Skeletal muscle tissue (tissue), 3 donors: ENCODE measurements at regions not wholly inside any gene's neighbourhood (a gene's known extent, or its start where the extent isn't known, plus 50 kb on each side); places are given as distances from the start of the nearest gene placed in this dataset.

ENCODE experiments used
- H3K27ac ChIP-seq: one replicate; pipeline ENCODE4 v1.7.0; 2013; ENCODE audit warnings: mild to moderate bottlenecking, low read depth, low read length, inconsistent platforms
- H3K27me3 ChIP-seq, 3 donors: one replicate each; pipeline ENCODE4 v1.7.0; 2013; ENCODE audit warnings: low read length in 3 of 3; ENCODE audit not compliant: control insufficient read depth in 3 of 3, insufficient read depth in 3 of 3
- H3K36me3 ChIP-seq, 3 donors: one replicate each; pipeline ENCODE4 v1.7.0; 2013; ENCODE audit warnings: low read length in 3 of 3; ENCODE audit not compliant: control insufficient read depth in 3 of 3, insufficient read depth in 3 of 3
- H3K4me1 ChIP-seq, 3 donors: one replicate each; pipeline ENCODE4 v1.7.0; 2013; ENCODE audit warnings: low read length in 3 of 3, mild to moderate bottlenecking in 3 of 3; ENCODE audit not compliant: control insufficient read depth in 3 of 3, insufficient read depth in 3 of 3
- H3K4me3 ChIP-seq, 3 donors: one replicate each; pipeline ENCODE4 v1.7.0; 2013; ENCODE audit warnings: low read length in 3 of 3
- H3K9ac ChIP-seq, 3 donors: one replicate each; pipeline ENCODE4 v1.7.0; 2013; ENCODE audit warnings: low read length in 3 of 3, mild to moderate bottlenecking in 3 of 3, moderate library complexity in 2 of 3, low read depth in 1 of 3
- H3K9me3 ChIP-seq, 3 donors: one replicate each; pipeline ENCODE4 v1.7.0; 2013; ENCODE audit warnings: low read length in 3 of 3; ENCODE audit not compliant: control insufficient read depth in 3 of 3
- donor health status: Osteomylitis.

- no peaks in the 10 kb centered on the region for H3K27me3 ChIP-seq
- H3K4me3 ChIP-seq = no peak overlapping the region
- no peak overlapping the region for H3K9ac ChIP-seq
- peaks cover 0 to 4% (median 0%) of the 10 kb centered on the region in 3 donors for H3K36me3 ChIP-seq
- no peak overlapping the region for H3K27ac ChIP-seq
- no peaks in the 10 kb centered on the region for H3K4me1 ChIP-seq
- H3K9me3 ChIP-seq = no peaks in the 10 kb centered on the region
Observed at GRCh38 chr7:86925221-86925620, 134.2 kb downstream of the ELAPOR2 start.

GRCh38 chr7:86923527-86923926, 135.9 kb downstream of the ELAPOR2 start:
- H3K9ac ChIP-seq = no peak overlapping the region
- H3K27me3 ChIP-seq = no peaks in the 10 kb centered on the region
- peaks cover 0 to 4% (median 0%) of the 10 kb centered on the region in 3 donors for H3K36me3 ChIP-seq
- no peak overlapping the region for H3K4me3 ChIP-seq
- no peaks in the 10 kb centered on the region for H3K4me1 ChIP-seq
- H3K27ac ChIP-seq = no peak overlapping the region
- no peaks in the 10 kb centered on the region for H3K9me3 ChIP-seq

- H3K27ac ChIP-seq = no peak overlapping the region
- no peaks in the 10 kb centered on the region for H3K4me1 ChIP-seq
- peaks cover 0 to under 1% (median 0%) of the 10 kb centered on the region in 3 donors for H3K36me3 ChIP-seq
- H3K27me3 ChIP-seq = no peaks in the 10 kb centered on the region
- no peak overlapping the region for H3K9ac ChIP-seq
- no peak overlapping the region for H3K4me3 ChIP-seq
- no peaks in the 10 kb centered on the region for H3K9me3 ChIP-seq
Observed at GRCh38 chr7:86920154-86920553, 139.3 kb downstream of the ELAPOR2 start.

- H3K36me3 ChIP-seq = no peaks in the 10 kb centered on the region
- H3K27ac ChIP-seq = no peak overlapping the region
- H3K9me3 ChIP-seq = no peaks in the 10 kb centered on the region
- H3K27me3 ChIP-seq = no peaks in the 10 kb centered on the region
- H3K4me3 ChIP-seq = no peak overlapping the region
- H3K4me1 ChIP-seq = no peaks in the 10 kb centered on the region
- H3K9ac ChIP-seq = no peak overlapping the region
Observed at GRCh38 chr7:86918245-86918644, 141.2 kb downstream of the ELAPOR2 start.

GRCh38 chr7:86916277-86916825, 143.1 kb downstream of the ELAPOR2 start:
- Histone ChIP-seq H3K9me3 (no peaks in the 10 kb centered on the region), H3K9ac (no peak overlapping the region), H3K4me3 (no peak overlapping the region), H3K27ac (no peak overlapping the region), H3K27me3 (no peaks in the 10 kb centered on the region), H3K4me1 (no peaks in the 10 kb centered on the region), H3K36me3 (peaks cover 0 to 2% (median 0%) of the 10 kb centered on the region in 3 donors)

GRCh38 chr7:86914551-86914950, 144.9 kb downstream of the ELAPOR2 start:
- Histone ChIP-seq H3K9ac (no peak overlapping the region), H3K27me3 (no peaks in the 10 kb centered on the region), H3K4me3 (no peak overlapping the region), H3K27ac (no peak overlapping the region), H3K9me3 (no peaks in the 10 kb centered on the region), H3K4me1 (no peaks in the 10 kb centered on the region), H3K36me3 (peaks cover 0 to 2% (median 0%) of the 10 kb centered on the region in 3 donors)
